Transverse colon (tissue), 4 donors: ENCODE measurements at regions not wholly inside any gene's neighbourhood (a gene's known extent, or its start where the extent isn't known, plus 50 kb on each side); places are given as distances from the start of the nearest gene placed in this dataset.

Experiments used
- POLR2A ChIP-seq: fragments of 450-650 bp; IDR thresholded peaks from one replicate; pipeline ENCODE4 v1.6.1; 2016; ENCODE audit warnings: antibody characterized with exemption, mild to moderate bottlenecking, moderate library complexity
- POLR2AphosphoS5 ChIP-seq, 3 donors: sonication (generic); formaldehyde crosslinking; IDR thresholded peaks; one replicate each; pipeline ENCODE4 v1.6.1; 2016; ENCODE audit warnings: antibody characterized with exemption in 3 of 3
- TF ChIP-seq, protein P1 (sequence below), 5 experiments: fragments of 200-600 bp in 3 of 5; fragments of 450-650 bp in 2 of 5; sonication (generic) in 3 of 5; IDR thresholded peaks; 1 replicate in 2 of 5; 2 replicates in 3 of 5; pipeline ENCODE4 v1.5.1; 2016 to 2017; ENCODE audit warnings: antibody characterized with exemption in 5 of 5, inconsistent platforms in 3 of 5, mild to moderate bottlenecking in 2 of 5, moderate library complexity in 1 of 5

DNA sequence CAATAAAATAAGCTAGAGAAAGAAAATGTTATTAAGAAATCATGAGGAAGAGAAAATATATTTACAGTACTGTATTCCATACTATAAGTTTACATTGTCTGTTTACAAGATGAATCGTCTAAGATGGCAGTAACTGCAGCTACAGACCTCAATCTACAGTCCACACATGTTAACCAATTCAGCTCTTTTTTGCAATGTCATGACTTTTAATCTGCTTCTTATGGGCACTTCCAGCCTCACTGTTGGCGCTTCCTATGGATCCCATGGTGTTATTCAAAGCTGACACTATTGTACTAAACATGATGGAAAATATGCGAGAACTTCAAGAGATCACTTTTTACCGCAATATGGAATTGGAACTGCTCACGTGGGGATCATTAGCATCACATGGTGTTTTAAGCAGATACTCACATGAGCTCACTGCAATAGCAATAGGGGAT lies 451.5 kb upstream of the CITED2 start:
- TF ChIP-seq, protein P1, sequence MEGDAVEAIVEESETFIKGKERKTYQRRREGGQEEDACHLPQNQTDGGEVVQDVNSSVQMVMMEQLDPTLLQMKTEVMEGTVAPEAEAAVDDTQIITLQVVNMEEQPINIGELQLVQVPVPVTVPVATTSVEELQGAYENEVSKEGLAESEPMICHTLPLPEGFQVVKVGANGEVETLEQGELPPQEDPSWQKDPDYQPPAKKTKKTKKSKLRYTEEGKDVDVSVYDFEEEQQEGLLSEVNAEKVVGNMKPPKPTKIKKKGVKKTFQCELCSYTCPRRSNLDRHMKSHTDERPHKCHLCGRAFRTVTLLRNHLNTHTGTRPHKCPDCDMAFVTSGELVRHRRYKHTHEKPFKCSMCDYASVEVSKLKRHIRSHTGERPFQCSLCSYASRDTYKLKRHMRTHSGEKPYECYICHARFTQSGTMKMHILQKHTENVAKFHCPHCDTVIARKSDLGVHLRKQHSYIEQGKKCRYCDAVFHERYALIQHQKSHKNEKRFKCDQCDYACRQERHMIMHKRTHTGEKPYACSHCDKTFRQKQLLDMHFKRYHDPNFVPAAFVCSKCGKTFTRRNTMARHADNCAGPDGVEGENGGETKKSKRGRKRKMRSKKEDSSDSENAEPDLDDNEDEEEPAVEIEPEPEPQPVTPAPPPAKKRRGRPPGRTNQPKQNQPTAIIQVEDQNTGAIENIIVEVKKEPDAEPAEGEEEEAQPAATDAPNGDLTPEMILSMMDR (IDR thresholded peaks at IDR 0.05), result no peak
- TF ChIP-seq POLR2AphosphoS5 (IDR thresholded peaks at IDR 0.05), result no peak
- no peak for TF ChIP-seq POLR2A
